ENCODE measurements at regions not wholly inside any gene's neighbourhood (a gene's known extent, or its start where the extent isn't known, plus 50 kb on each side); places are given as distances from the start of the nearest gene placed in this dataset.

- no peak for TF ChIP-seq SIN3A (IDR thresholded peaks at IDR 0.05; ENCODE audit: borderline replicate concordance, insufficient read depth, low read length)
- TF ChIP-seq FOXP2 (optimal IDR thresholded peaks at IDR 0.05; ENCODE audit: borderline replicate concordance, extremely low read depth, extremely low read length, insufficient read depth) = no peak
- no peak for TF ChIP-seq TAF1 (IDR thresholded peaks at IDR 0.05; ENCODE audit: borderline replicate concordance, insufficient read depth, low read length)
- no peak for TF ChIP-seq POLR2AphosphoS5 (IDR thresholded peaks at IDR 0.05; ENCODE audit: low read depth, low read length)
- TF ChIP-seq REST (IDR thresholded peaks at IDR 0.05; ENCODE audit: insufficient read depth in 1 of 2, low read depth in 2 of 2, low read length in 2 of 2) = no peak
These were observed 621.8 kb upstream of the NR5A2 start for GRCh38 chr1:199405634-199406196.

DNA sequence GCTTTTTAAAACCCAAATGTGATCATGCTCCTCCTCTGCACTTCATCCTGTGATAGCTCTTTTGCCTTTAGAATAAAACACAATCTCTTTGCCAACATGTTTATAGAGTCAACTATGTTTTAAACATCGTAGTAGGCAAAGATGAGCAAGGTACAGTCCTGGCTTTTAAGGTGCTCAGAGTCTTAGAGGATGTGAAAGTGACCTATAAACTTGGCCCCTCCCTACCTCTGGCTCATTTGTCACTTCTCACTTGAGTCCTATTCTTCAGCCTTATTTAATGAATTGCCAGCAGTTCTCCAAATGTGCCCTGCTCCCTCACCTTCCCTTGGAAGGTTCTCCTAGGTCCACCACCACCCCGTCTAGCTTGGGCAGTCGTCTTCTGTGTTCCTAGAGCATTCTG is 617.0 kb upstream of the NR5A2 start:
- TF ChIP-seq TAF1 (IDR thresholded peaks at IDR 0.05; ENCODE audit: borderline replicate concordance, insufficient read depth, low read length) = no peak
- no peak for TF ChIP-seq POLR2AphosphoS5 (IDR thresholded peaks at IDR 0.05; ENCODE audit: low read depth, low read length)
- no peak for TF ChIP-seq REST (IDR thresholded peaks at IDR 0.05; ENCODE audit: insufficient read depth in 1 of 2, low read depth in 2 of 2, low read length in 2 of 2)
- TF ChIP-seq FOXP2 (optimal IDR thresholded peaks at IDR 0.05; ENCODE audit: borderline replicate concordance, extremely low read depth, extremely low read length, insufficient read depth) = no peak
- TF ChIP-seq SIN3A (IDR thresholded peaks at IDR 0.05; ENCODE audit: borderline replicate concordance, insufficient read depth, low read length) = no peak

DNA sequence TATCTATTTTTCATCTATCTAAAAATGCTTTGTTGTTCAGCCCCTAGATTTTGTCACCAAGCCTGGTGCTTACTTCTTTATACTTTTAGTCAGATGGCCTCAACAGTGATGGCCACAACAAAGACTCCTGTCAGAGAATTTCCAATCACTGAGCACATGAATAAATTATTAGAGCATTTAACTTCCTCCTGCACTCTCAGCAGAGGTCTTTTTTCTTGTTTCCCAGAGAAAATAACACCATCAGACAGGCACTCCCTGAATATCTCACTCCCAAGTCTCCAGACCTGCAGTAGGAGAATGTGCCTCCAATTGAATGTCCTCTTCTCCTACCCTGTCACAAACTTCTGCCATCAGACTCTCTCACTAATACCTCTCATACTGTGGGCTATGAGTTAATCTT is 616.0 kb upstream of the NR5A2 start:
- no peak for TF ChIP-seq SIN3A (IDR thresholded peaks at IDR 0.05; ENCODE audit: borderline replicate concordance, insufficient read depth, low read length)
- no peak for TF ChIP-seq POLR2AphosphoS5 (IDR thresholded peaks at IDR 0.05; ENCODE audit: low read depth, low read length)
- no peak for TF ChIP-seq FOXP2 (optimal IDR thresholded peaks at IDR 0.05; ENCODE audit: borderline replicate concordance, extremely low read depth, extremely low read length, insufficient read depth)
- TF ChIP-seq REST (IDR thresholded peaks at IDR 0.05; ENCODE audit: insufficient read depth in 1 of 2, low read depth in 2 of 2, low read length in 2 of 2) = no peak
- TF ChIP-seq TAF1 (IDR thresholded peaks at IDR 0.05; ENCODE audit: borderline replicate concordance, insufficient read depth, low read length) = no peak

DNA sequence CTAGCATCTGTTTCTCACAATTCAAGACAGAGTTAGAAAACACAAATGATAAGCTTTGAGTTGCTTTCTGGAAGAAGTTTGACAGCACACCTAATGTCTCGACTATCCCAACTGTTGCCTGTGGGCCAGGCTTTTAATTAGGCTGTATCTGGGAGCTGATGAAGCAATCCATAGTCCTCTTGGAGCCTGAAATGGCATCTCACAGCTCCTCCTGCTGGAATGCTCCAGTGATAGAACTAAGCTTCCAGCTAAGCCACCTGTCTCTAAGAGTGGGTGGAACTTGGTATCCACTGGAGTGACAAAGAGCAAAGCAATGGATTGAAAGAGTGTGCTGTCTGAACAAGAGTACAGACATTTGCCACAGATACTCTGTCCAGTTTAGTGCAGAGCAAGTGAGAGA is 605.3 kb upstream of the NR5A2 start:
- TF ChIP-seq TAF1 (IDR thresholded peaks at IDR 0.05; ENCODE audit: borderline replicate concordance, insufficient read depth, low read length) (no peak), REST (IDR thresholded peaks at IDR 0.05; ENCODE audit: insufficient read depth in 1 of 2, low read depth in 2 of 2, low read length in 2 of 2) (no peak), SIN3A (IDR thresholded peaks at IDR 0.05; ENCODE audit: borderline replicate concordance, insufficient read depth, low read length) (no peak), FOXP2 (optimal IDR thresholded peaks at IDR 0.05; ENCODE audit: borderline replicate concordance, extremely low read depth, extremely low read length, insufficient read depth) (no peak), POLR2AphosphoS5 (IDR thresholded peaks at IDR 0.05; ENCODE audit: low read depth, low read length) (no peak)

GRCh38 chr1:199447906-199448305 is 579.6 kb upstream of the NR5A2 start:
- no peak for TF ChIP-seq FOXP2 (optimal IDR thresholded peaks at IDR 0.05; ENCODE audit: borderline replicate concordance, extremely low read depth, extremely low read length, insufficient read depth)
- no peak for TF ChIP-seq TAF1 (IDR thresholded peaks at IDR 0.05; ENCODE audit: borderline replicate concordance, insufficient read depth, low read length)
- no peak for TF ChIP-seq SIN3A (IDR thresholded peaks at IDR 0.05; ENCODE audit: borderline replicate concordance, insufficient read depth, low read length)
- TF ChIP-seq POLR2AphosphoS5 (IDR thresholded peaks at IDR 0.05; ENCODE audit: low read depth, low read length) = no peak
- TF ChIP-seq REST (IDR thresholded peaks at IDR 0.05; ENCODE audit: insufficient read depth in 1 of 2, low read depth in 2 of 2, low read length in 2 of 2) = no peak

All from PFSK-1 (cell line).